Fibroblast of the aortic adventitia (primary cell): ENCODE measurements at regions not wholly inside any gene's neighbourhood (a gene's known extent, or its start where the extent isn't known, plus 50 kb on each side); places are given as distances from the start of the nearest gene placed in this dataset.
A peak's percentile ranks its signal among the peaks of the same experiment; 100 is the strongest.
"Not testable (repeated sequence)": the region's sequence is repeated elsewhere in the genome, so short reads cannot be mapped to it uniquely, and the experiment has no call there.

Experiments used
- DNase-seq: peaks from one replicate; pipeline ENCODE4 v3.0.0-alpha.2; 2010; ENCODE audit warnings: low read depth
- H3K4me3 ChIP-seq: 2 replicates; pipeline ENCODE4 v1.5.1; 2011; ENCODE audit warnings: low read depth, mild to moderate bottlenecking, control low read depth, low read length, moderate library complexity
- TF ChIP-seq, protein P1 (sequence below): IDR thresholded peaks from 2 replicates; pipeline ENCODE4 v1.5.1; 2011; ENCODE audit warnings: mild to moderate bottlenecking, low read length, control low read depth, inconsistent platforms; ENCODE audit not compliant: insufficient read depth

DNA sequence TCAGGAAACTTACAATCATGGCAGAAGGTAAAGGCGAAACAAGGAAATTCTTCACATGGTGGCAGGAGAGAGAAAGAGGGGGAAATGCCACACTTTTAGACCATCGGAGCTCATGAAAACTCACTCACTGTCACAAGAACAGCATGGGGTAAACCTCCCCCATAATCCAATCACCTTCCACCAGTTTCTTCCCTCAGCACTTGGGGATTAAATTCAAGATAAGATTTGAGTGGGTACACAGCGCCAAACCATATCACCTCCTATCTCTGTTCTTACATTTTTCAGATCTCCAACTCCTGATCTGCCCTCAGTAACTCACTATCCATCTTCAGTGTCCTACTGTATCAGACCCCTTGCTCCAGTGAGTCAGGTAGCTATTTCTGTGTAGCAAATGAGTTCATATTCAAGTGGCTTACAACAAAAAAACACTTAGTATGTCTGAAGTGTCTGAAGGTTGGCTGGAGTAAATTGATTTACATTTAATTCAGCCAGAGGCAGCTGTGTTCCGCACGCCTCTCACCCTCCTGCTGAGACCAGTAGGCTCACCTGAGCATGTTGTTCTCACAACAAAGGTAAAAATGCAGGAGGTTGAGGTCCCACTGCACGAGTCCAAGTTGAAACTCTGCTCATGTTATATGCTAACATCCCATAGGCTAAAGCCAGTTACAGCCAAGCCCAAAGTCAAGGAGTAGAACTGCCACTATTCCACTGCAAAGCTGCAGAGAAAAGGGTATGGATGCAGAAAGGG lies 180.7 kb upstream of the LMCD1 start:
- TF ChIP-seq, protein P1, sequence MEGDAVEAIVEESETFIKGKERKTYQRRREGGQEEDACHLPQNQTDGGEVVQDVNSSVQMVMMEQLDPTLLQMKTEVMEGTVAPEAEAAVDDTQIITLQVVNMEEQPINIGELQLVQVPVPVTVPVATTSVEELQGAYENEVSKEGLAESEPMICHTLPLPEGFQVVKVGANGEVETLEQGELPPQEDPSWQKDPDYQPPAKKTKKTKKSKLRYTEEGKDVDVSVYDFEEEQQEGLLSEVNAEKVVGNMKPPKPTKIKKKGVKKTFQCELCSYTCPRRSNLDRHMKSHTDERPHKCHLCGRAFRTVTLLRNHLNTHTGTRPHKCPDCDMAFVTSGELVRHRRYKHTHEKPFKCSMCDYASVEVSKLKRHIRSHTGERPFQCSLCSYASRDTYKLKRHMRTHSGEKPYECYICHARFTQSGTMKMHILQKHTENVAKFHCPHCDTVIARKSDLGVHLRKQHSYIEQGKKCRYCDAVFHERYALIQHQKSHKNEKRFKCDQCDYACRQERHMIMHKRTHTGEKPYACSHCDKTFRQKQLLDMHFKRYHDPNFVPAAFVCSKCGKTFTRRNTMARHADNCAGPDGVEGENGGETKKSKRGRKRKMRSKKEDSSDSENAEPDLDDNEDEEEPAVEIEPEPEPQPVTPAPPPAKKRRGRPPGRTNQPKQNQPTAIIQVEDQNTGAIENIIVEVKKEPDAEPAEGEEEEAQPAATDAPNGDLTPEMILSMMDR = no peak

GRCh38 chr3:8324747-8325146 lies 176.9 kb upstream of the LMCD1 start:
- peak; percentile 50 for DNase-seq
- TF ChIP-seq, protein P1 = peak; percentile 70
- no peak overlapping the region for H3K4me3 ChIP-seq

More for the DNA sequence above, 180.7 kb upstream of the LMCD1 start:
- no peak overlapping the region for H3K4me3 ChIP-seq
- no peak for DNase-seq

GRCh38 chr3:8325306-8325705 lies 176.3 kb upstream of the LMCD1 start:
- H3K4me3 ChIP-seq = no peak overlapping the region
- DNase-seq = peak; percentile 46
- TF ChIP-seq, protein P1 = no peak

DNA sequence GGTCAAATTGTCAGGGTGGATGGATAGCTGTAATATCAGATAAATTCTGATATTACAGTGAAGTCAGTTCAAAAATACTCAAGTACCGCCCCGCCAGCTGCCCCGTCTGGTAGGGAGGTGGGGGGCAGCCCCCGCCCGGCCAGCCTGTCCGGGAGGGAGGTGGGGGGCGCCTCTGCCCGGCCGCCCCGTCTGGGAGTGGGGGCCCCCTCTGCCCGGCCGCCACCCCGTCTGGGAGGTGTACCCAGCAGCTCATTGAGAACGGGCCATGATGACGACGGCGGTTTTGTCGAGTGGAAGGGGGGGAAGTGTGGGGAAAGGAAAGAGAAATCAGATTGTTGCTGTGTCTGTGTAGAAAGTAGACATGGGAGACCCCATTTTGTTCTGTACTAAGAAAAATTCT lies 175.8 kb upstream of the LMCD1 start:
- not testable (repeated sequence) for DNase-seq, H3K4me3 ChIP-seq

GRCh38 chr3:8327739-8328138 lies 173.9 kb upstream of the LMCD1 start:
- no peak for DNase-seq
- H3K4me3 ChIP-seq = no peak overlapping the region
- TF ChIP-seq, protein P1 = no peak

- no peak for DNase-seq
- H3K4me3 ChIP-seq = no peak overlapping the region
- TF ChIP-seq, protein P1 = no peak
Measured at GRCh38 chr3:8328967-8329366, 172.7 kb upstream of the LMCD1 start.

GRCh38 chr3:8329598-8329997 lies 172.0 kb upstream of the LMCD1 start:
- DNase-seq = no peak
- TF ChIP-seq, protein P1 = no peak
- H3K4me3 ChIP-seq = no peak overlapping the region
